ENCODE measurements at regions not wholly inside any gene's neighbourhood (a gene's known extent, or its start where the extent isn't known, plus 50 kb on each side); places are given as distances from the start of the nearest gene placed in this dataset.

DNA sequence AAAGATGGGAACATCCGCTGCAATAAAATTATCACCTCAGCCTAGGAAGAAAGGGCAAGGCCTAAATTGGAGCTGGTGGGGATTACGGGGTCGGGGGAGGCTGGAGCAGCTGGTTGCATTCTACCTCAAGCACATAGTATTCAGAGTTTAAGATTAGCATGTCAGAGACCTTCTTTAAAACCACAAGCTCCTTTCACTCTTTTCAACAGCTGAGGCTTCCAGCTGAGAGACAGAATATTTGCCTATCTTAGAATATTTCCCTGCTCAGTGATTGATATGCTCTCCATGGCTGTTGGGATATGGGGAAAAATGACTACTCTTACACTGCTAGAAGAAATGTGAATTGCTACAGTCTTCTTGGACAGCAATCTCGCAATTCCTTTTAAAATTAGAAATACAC is 248.6 kb downstream of the TBX15 start:
- TF ChIP-seq, protein P1, sequence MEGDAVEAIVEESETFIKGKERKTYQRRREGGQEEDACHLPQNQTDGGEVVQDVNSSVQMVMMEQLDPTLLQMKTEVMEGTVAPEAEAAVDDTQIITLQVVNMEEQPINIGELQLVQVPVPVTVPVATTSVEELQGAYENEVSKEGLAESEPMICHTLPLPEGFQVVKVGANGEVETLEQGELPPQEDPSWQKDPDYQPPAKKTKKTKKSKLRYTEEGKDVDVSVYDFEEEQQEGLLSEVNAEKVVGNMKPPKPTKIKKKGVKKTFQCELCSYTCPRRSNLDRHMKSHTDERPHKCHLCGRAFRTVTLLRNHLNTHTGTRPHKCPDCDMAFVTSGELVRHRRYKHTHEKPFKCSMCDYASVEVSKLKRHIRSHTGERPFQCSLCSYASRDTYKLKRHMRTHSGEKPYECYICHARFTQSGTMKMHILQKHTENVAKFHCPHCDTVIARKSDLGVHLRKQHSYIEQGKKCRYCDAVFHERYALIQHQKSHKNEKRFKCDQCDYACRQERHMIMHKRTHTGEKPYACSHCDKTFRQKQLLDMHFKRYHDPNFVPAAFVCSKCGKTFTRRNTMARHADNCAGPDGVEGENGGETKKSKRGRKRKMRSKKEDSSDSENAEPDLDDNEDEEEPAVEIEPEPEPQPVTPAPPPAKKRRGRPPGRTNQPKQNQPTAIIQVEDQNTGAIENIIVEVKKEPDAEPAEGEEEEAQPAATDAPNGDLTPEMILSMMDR (IDR thresholded peaks at IDR 0.05; ENCODE audit: borderline replicate concordance, extremely low read depth, low read length, poor library complexity, severe bottlenecking) = no peak
- TF ChIP-seq EZH2 (IDR thresholded peaks at IDR 0.05; ENCODE audit: borderline replicate concordance, low read depth, low read length, severe bottlenecking) = no peak

Data from DND-41 (cell line).